MM.1S (cell line): ENCODE measurements at regions not wholly inside any gene's neighbourhood (a gene's known extent, or its start where the extent isn't known, plus 50 kb on each side); places are given as distances from the start of the nearest gene placed in this dataset.

Source experiments
- DNase-seq: peaks from one replicate; pipeline ENCODE4 v3.0.0-alpha.2; 2015
- H2AFZ ChIP-seq: fragments of 300-600 bp; sonication (generic); 2 replicates; pipeline ENCODE4 v1.6.0; 2016; ENCODE audit warnings: antibody characterized with exemption, low read length
- H3F3A ChIP-seq: fragments of 300-600 bp; sonication (generic); 2 replicates; pipeline ENCODE4 v1.6.1; 2016; ENCODE audit warnings: mild to moderate bottlenecking, antibody characterized with exemption, low read length, moderate library complexity, mixed read lengths; ENCODE audit not compliant: insufficient read depth
- H3K27ac ChIP-seq: fragments of 300-600 bp; sonication (generic); 2 replicates; pipeline ENCODE4 v1.5.1; 2016; ENCODE audit warnings: mild to moderate bottlenecking, low read length
- H3K27me3 ChIP-seq: fragments of 300-600 bp; sonication (generic); replicated peaks from 2 replicates; pipeline ENCODE4 v1.6.0; 2016; ENCODE audit warnings: low read length; ENCODE audit not compliant: insufficient read depth
- H3K36me3 ChIP-seq: fragments of 300-600 bp; sonication (generic); replicated peaks from 2 replicates; pipeline ENCODE4 v1.6.1; 2016; ENCODE audit warnings: mild to moderate bottlenecking, low read length, mixed read lengths; ENCODE audit not compliant: insufficient read depth
- H3K4me1 ChIP-seq: fragments of 300-600 bp; sonication (generic); 2 replicates; pipeline ENCODE4 v1.6.1; 2016; ENCODE audit warnings: low read length, mixed read lengths
- H3K4me2 ChIP-seq: fragments of 300-600 bp; sonication (generic); 2 replicates; pipeline ENCODE4 v1.6.0; 2016; ENCODE audit warnings: low read depth, low read length
- H3K4me3 ChIP-seq: fragments of 300-600 bp; sonication (generic); 2 replicates; pipeline ENCODE4 v1.5.1; 2016; ENCODE audit warnings: low read length, mixed read lengths
- H3K79me2 ChIP-seq: fragments of 300-600 bp; sonication (generic); 2 replicates; pipeline ENCODE4 v1.6.1; 2016; ENCODE audit warnings: mixed run types, low read length, mixed read lengths
- H3K9ac ChIP-seq: fragments of 300-600 bp; sonication (generic); 2 replicates; pipeline ENCODE4 v1.6.1; 2016; ENCODE audit warnings: low read length, mixed read lengths
- H3K9me2 ChIP-seq: fragments of 300-600 bp; sonication (generic); replicated peaks from 2 replicates; pipeline ENCODE4 v1.6.1; 2016; ENCODE audit warnings: mild to moderate bottlenecking, low read length, mixed read lengths; ENCODE audit not compliant: insufficient read depth
- H3K9me3 ChIP-seq: fragments of 300-600 bp; sonication (generic); replicated peaks from 2 replicates; pipeline ENCODE4 v1.6.1; 2016; ENCODE audit warnings: mild to moderate bottlenecking, low read length, mixed read lengths; ENCODE audit not compliant: insufficient read depth
- H4K20me1 ChIP-seq: fragments of 300-600 bp; sonication (generic); 2 replicates; pipeline ENCODE4 v1.6.1; 2016; ENCODE audit warnings: mild to moderate bottlenecking, low read length, moderate library complexity, mixed read lengths; ENCODE audit not compliant: insufficient read depth
- CTCF ChIP-seq: fragments of 300-600 bp; sonication (generic); IDR thresholded peaks from 2 replicates; pipeline ENCODE4 v1.5.1; 2016; ENCODE audit warnings: antibody characterized with exemption, low read length, mixed read lengths
- EZH2 ChIP-seq: fragments of 300-600 bp; sonication (generic); optimal IDR thresholded peaks from 2 replicates; pipeline ENCODE3; 2017; ENCODE audit warnings: low read depth, mild to moderate bottlenecking, antibody characterized with exemption, low read length, mixed read lengths
- EZH2phosphoT487 ChIP-seq: fragments of 300-600 bp; sonication (generic); IDR thresholded peaks from 2 replicates; pipeline ENCODE4 v1.6.1; 2018; ENCODE audit warnings: antibody characterized with exemption, low read length

DNA sequence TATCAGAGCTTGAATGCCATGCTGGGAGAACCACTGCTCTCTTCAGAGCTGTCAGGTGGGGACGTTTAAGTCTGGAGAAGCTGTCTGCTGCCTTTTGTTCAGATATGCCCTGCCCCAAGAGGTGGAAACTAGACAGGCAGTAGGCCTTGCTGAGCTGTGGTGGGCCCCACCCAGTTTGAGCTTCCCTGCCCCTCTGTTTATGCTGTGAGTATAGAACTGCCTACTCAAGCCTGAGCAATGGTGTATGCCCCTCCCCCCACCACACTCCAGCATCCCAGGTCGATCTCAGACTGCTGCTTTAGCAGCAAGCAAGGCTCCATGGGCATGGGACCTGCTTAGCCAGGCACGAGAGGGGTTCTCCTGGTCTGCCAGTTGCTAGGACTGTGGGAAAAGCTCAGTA, 362.3 kb downstream of the FAM170A start:
- no peaks in the 10 kb centered on the region for H3K9me2 ChIP-seq
- H3F3A ChIP-seq: no peaks in the 10 kb centered on the region
- H3K27me3 ChIP-seq: no peaks in the 10 kb centered on the region
- H3K9ac ChIP-seq: no peak overlapping the region
- no peaks in the 10 kb centered on the region for H4K20me1 ChIP-seq
- H3K79me2 ChIP-seq: no peaks in the 10 kb centered on the region
- H3K9me3 ChIP-seq: no peaks in the 10 kb centered on the region
- H3K4me2 ChIP-seq: no peak overlapping the region
- no peak overlapping the region for H3K27ac ChIP-seq
- no peaks in the 10 kb centered on the region for H3K36me3 ChIP-seq
- H2AFZ ChIP-seq: no peak overlapping the region
- DNase-seq: no peak
- TF ChIP-seq EZH2phosphoT487: no peak
- TF ChIP-seq CTCF: no peak
- TF ChIP-seq EZH2: no peak
- H3K4me3 ChIP-seq: no peak overlapping the region
- no peaks in the 10 kb centered on the region for H3K4me1 ChIP-seq

- Histone ChIP-seq H3K9me2 (no peaks in the 10 kb centered on the region), H2AFZ (no peak overlapping the region), H3F3A (no peaks in the 10 kb centered on the region), H3K36me3 (no peaks in the 10 kb centered on the region), H4K20me1 (no peaks in the 10 kb centered on the region), H3K4me1 (no peaks in the 10 kb centered on the region), H3K4me2 (no peak overlapping the region), H3K27ac (no peak overlapping the region), H3K9me3 (no peaks in the 10 kb centered on the region), H3K27me3 (no peaks in the 10 kb centered on the region), H3K9ac (no peak overlapping the region), H3K79me2 (no peaks in the 10 kb centered on the region), H3K4me3 (no peak overlapping the region)
- TF ChIP-seq EZH2phosphoT487 (no peak), EZH2 (no peak)
- DNase-seq: no peak
These were observed 366.8 kb downstream of the FAM170A start for GRCh38 chr5:119996128-119996527.

- H2AFZ ChIP-seq: no peak overlapping the region
- no peaks in the 10 kb centered on the region for H4K20me1 ChIP-seq
- H3K36me3 ChIP-seq: no peaks in the 10 kb centered on the region
- H3K4me3 ChIP-seq: no peak overlapping the region
- no peaks in the 10 kb centered on the region for H3K9me2 ChIP-seq
- no peaks in the 10 kb centered on the region for H3K9me3 ChIP-seq
- TF ChIP-seq EZH2phosphoT487: no peak
- TF ChIP-seq EZH2: no peak
- TF ChIP-seq CTCF: no peak
- no peak for DNase-seq
- no peaks in the 10 kb centered on the region for H3K79me2 ChIP-seq
- no peaks in the 10 kb centered on the region for H3K27me3 ChIP-seq
- H3K27ac ChIP-seq: no peak overlapping the region
- H3K4me2 ChIP-seq: no peak overlapping the region
- no peaks in the 10 kb centered on the region for H3F3A ChIP-seq
- H3K9ac ChIP-seq: no peak overlapping the region
- H3K4me1 ChIP-seq: no peaks in the 10 kb centered on the region
These were observed 378.2 kb downstream of the FAM170A start for GRCh38 chr5:120007598-120007997.

DNA sequence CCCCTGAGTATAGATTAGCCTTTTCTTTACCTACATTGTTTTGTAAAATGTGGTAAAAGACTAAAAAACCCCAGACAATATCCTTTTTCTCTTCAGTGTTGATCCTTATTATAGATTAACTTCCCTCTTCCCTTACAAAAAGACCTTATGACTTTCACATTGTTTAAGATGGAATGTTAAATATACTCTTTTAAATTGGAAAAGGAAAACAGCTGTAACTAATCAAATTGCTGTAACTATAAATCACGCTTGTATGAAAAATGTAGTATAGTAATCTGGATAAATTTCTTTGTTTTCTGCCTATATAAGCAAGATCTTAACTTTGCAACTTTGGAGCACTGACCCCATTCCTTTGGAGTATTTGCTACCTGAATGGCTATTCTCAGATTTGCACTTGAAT, 383.1 kb downstream of the FAM170A start:
- Histone ChIP-seq H3K79me2 (no peaks in the 10 kb centered on the region), H3K4me2 (no peak overlapping the region), H2AFZ (no peak overlapping the region), H3K27me3 (no peaks in the 10 kb centered on the region), H4K20me1 (no peaks in the 10 kb centered on the region), H3K9ac (no peak overlapping the region), H3F3A (no peaks in the 10 kb centered on the region), H3K4me1 (no peaks in the 10 kb centered on the region), H3K36me3 (no peaks in the 10 kb centered on the region), H3K9me2 (no peaks in the 10 kb centered on the region), H3K4me3 (no peak overlapping the region), H3K27ac (no peak overlapping the region), H3K9me3 (no peaks in the 10 kb centered on the region)
- DNase-seq: no peak
- TF ChIP-seq CTCF (no peak), EZH2 (no peak), EZH2phosphoT487 (no peak)
